Vagina (tissue), 2 donors: ENCODE measurements at regions not wholly inside any gene's neighbourhood (a gene's known extent, or its start where the extent isn't known, plus 50 kb on each side); places are given as distances from the start of the nearest gene placed in this dataset.

Source experiments
- DNase-seq, 2 donors: peaks; one replicate each; pipeline ENCODE4 v3.0.0-alpha.2; 2017; ENCODE audit errors: extremely low spot score in 2 of 2
- H3K27ac ChIP-seq: fragments of 200-600 bp; sonication (generic); one replicate; pipeline ENCODE4 v1.5.1; 2019
- H3K27me3 ChIP-seq: fragments of 200-600 bp; sonication (generic); one replicate; pipeline ENCODE4 v1.5.1; 2019
- H3K36me3 ChIP-seq, 2 donors: fragments of 200-600 bp; sonication (generic); one replicate each; pipeline ENCODE4 v1.5.1; 2017 to 2019
- H3K4me1 ChIP-seq: fragments of 200-600 bp; sonication (generic); one replicate; pipeline ENCODE4 v1.5.1; 2019
- H3K4me3 ChIP-seq, 2 donors: fragments of 200-600 bp; sonication (generic); 1 replicate in 1 of 2; 2 replicates in 1 of 2; pipeline ENCODE4 v1.5.1; 2016 to 2019
- H3K9me3 ChIP-seq: fragments of 200-600 bp; sonication (generic); one replicate; pipeline ENCODE4 v1.5.1; 2019
- CTCF ChIP-seq, 3 experiments: fragments of 450-650 bp in 2 of 3; fragments of 200-600 bp in 1 of 3; sonication (generic) in 1 of 3; IDR thresholded peaks; one replicate each; pipeline ENCODE4 v1.5.1; 2017 to 2019; ENCODE audit warnings: antibody characterized with exemption in 3 of 3, mild to moderate bottlenecking in 2 of 3, moderate library complexity in 2 of 3
- POLR2A ChIP-seq, 2 donors: fragments of 450-650 bp; IDR thresholded peaks; one replicate each; pipeline ENCODE4 v1.6.1; 2017; ENCODE audit warnings: antibody characterized with exemption in 2 of 2, mild to moderate bottlenecking in 2 of 2, moderate library complexity in 2 of 2
- POLR2AphosphoS5 ChIP-seq, 2 donors: sonication (generic); formaldehyde crosslinking; IDR thresholded peaks; one replicate each; pipeline ENCODE4 v1.9.0; 2017; ENCODE audit warnings: antibody characterized with exemption in 2 of 2, mild to moderate bottlenecking in 2 of 2, low read depth in 1 of 2; ENCODE audit not compliant: insufficient read depth in 1 of 2
- intact Hi-C: fragments of 100-400 bp; cut with DNase I; formaldehyde crosslinking; loops from one replicate; pipeline ENCODE4 v1.15.1; 2023

DNA sequence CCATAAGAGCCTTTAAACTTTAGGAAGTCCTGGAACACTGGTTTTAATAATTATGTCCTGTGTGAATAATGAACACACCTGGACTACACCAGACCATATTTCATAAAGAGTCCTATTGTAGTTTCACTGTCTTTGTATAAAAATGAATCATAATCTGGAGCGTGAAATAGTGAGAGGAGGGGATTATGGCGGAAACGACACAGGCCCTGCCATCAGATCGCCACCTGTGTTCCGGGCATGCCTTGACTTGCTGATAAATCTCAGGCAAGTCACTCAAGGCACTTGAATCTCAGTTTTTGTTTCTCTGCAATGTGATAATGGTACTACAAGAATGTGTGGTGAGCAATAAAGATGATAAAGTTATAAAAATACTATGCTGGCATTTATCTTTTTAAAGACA, 995.5 kb downstream of the MCTP2 start:
- Histone ChIP-seq H3K4me1 (no peaks in the 10 kb centered on the region), H3K36me3 (no peaks in the 10 kb centered on the region), H3K27ac (no peak overlapping the region), H3K27me3 (no peaks in the 10 kb centered on the region), H3K9me3 (no peaks in the 10 kb centered on the region), H3K4me3 (no peak overlapping the region)
- intact Hi-C loops = no loop called here
- TF ChIP-seq CTCF (IDR thresholded peaks at IDR 0.05) = no peak
- TF ChIP-seq POLR2AphosphoS5 (IDR thresholded peaks at IDR 0.05; ENCODE audit: insufficient read depth in 1 of 2, low read depth in 1 of 2) = no peak
- no peak for TF ChIP-seq POLR2A (IDR thresholded peaks at IDR 0.05)
- DNase-seq = no peak

GRCh38 chr15:95227235-95227634, 995.9 kb downstream of the MCTP2 start:
- no peaks in the 10 kb centered on the region for H3K9me3 ChIP-seq
- DNase-seq = no peak
- TF ChIP-seq POLR2A (IDR thresholded peaks at IDR 0.05) (no peak), POLR2AphosphoS5 (IDR thresholded peaks at IDR 0.05; ENCODE audit: insufficient read depth in 1 of 2, low read depth in 1 of 2) (no peak), CTCF (IDR thresholded peaks at IDR 0.05) (no peak)
- no peaks in the 10 kb centered on the region for H3K36me3 ChIP-seq
- H3K4me1 ChIP-seq = no peaks in the 10 kb centered on the region
- intact Hi-C loops = no loop called here
- H3K27ac ChIP-seq = no peak overlapping the region
- H3K27me3 ChIP-seq = no peaks in the 10 kb centered on the region
- no peak overlapping the region for H3K4me3 ChIP-seq

- H3K4me1 ChIP-seq = no peaks in the 10 kb centered on the region
- DNase-seq = no peak
- intact Hi-C loops = loop anchor here (2.0 kb wide), 1 partner anchor 38 kb away; no protein-coding TSS in a partner anchor
- no peaks in the 10 kb centered on the region for H3K36me3 ChIP-seq
- TF ChIP-seq CTCF (IDR thresholded peaks at IDR 0.05) (no peak), POLR2A (IDR thresholded peaks at IDR 0.05) (no peak), POLR2AphosphoS5 (IDR thresholded peaks at IDR 0.05; ENCODE audit: insufficient read depth in 1 of 2, low read depth in 1 of 2) (no peak)
- H3K4me3 ChIP-seq = no peak overlapping the region
- H3K9me3 ChIP-seq = no peaks in the 10 kb centered on the region
- H3K27ac ChIP-seq = no peak overlapping the region
- no peaks in the 10 kb centered on the region for H3K27me3 ChIP-seq
Measured at GRCh38 chr15:95228856-95229555, 997.6 kb downstream of the MCTP2 start.

GRCh38 chr15:95235033-95235432, 1003.7 kb downstream of the MCTP2 start:
- H3K36me3 ChIP-seq = no peaks in the 10 kb centered on the region
- intact Hi-C loops = no loop called here
- no peak overlapping the region for H3K4me3 ChIP-seq
- H3K27me3 ChIP-seq = no peaks in the 10 kb centered on the region
- TF ChIP-seq CTCF (IDR thresholded peaks at IDR 0.05) (no peak), POLR2A (IDR thresholded peaks at IDR 0.05) (no peak), POLR2AphosphoS5 (IDR thresholded peaks at IDR 0.05; ENCODE audit: insufficient read depth in 1 of 2, low read depth in 1 of 2) (no peak)
- H3K9me3 ChIP-seq = no peaks in the 10 kb centered on the region
- H3K27ac ChIP-seq = no peak overlapping the region
- H3K4me1 ChIP-seq = no peaks in the 10 kb centered on the region
- no peak for DNase-seq
